ENCODE measurements at regions not wholly inside any gene's neighbourhood (a gene's known extent, or its start where the extent isn't known, plus 50 kb on each side); places are given as distances from the start of the nearest gene placed in this dataset.

DNA sequence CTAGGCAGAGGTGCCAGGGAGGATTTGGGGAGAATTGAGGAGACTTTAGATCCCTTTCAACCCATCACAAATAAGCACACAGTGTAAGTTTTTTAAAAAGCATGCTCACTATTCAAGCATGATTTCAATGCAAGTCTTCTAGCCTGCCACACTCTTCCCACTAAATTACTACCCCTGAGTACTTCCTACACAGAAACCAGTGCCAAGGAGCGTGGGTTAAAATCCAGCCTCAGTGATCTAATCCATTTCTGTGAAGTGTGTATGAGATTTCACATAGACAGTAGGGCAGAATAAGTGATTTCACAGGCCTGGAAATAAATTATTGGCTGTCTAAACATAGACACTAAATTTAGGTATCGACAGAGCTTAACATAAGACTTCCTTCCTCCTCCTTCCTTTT lies 142.9 kb upstream of the ATP1B1 start:
- no peak for DNase-seq (ENCODE audit: low read depth in 2 of 2)

DNA sequence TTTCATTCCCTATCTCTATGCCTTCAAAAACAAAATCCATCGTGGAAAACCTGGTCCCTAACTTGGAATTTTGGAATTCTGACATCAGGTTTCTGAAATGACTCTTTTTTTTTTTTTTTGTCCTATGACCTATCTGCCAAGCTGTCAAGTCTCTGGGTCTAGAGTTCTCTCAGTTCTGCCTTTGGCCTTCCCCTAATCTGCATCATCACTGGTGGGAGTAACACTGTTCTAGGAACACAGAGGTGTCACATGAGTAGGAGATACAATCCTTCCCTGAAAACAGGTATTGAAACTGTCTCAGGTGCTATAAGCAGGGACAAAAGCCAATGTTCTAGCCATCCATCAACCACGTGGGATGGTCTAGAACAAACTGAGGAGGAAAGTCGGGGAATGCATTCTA lies 142.0 kb upstream of the ATP1B1 start:
- no peak for DNase-seq (ENCODE audit: low read depth in 2 of 2)

DNA sequence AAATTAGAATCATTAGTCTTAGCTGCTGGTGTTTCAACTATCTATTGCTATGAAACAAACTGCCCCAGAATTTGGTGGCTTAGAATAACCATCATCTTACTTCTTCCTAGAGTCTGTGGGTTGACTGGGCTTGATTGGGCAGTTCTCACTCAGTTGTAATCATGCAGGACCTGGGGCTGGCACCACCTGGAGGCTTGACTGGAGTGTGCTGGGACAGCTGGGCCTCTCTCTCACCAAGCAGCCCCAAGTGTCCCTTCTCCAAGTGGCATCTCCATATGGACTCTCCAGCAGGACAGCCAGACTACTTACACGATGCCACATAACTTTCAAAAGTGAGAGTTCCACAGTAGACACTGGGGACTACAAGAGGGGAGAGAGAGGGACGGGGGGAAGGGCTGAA lies 140.3 kb upstream of the ATP1B1 start:
- DNase-seq (ENCODE audit: low read depth in 2 of 2), result no peak

DNA sequence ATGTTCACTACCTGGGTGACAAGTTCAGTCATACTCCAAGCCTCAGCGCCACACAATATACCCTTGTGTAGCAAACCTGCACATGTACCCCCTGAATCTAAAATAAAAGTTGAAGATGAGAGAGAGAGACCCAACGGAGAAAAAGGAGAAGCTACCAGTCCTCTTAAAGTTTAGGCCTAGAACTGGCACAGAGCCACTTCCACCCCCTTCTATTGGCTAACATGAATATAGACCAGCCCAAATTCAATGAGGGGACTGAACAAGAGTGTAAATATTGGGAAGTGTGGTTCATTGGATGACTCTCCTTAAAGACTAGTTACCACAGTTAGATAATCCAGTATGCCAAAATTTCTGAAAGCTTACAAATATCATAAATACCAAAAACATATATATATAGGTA lies 139.9 kb upstream of the ATP1B1 start:
- DNase-seq (ENCODE audit: low read depth in 2 of 2), result no peak

DNA sequence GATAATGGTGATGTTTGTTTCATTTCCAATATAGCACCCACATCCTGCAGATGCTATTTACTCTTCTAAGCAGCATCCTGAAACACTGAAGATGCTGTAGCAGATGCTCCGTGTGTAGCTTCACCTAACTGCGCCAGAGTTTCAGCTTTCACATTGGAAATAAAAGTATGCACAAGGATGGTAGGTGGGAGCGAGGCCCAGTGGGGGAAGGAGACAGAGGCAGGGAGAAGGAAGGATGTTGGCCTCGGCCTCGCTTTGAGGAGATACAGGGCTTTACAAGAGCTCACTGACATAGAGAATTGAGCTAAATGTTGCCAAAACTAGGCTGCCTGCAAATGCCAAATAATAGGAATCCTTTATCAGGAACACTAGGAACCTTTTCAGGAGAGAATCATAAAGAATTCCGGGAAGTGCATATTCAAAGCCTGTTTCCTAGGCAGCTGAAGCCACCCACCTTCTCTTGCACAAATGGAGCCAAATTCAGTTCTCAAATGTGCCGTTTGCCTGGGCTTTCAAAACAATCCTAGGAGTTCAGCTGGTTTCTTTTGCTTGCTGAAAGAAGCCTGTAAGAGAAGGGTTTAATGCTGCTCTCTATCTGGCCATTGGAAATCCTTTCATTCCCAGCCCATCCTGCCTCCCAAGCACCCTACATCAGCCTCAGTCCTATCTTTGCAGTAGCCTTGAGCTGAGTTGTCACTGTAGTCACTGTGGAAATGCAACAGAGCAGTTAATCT lies 135.4 kb upstream of the ATP1B1 start:
- no peak for DNase-seq (ENCODE audit: low read depth in 2 of 2)

DNA sequence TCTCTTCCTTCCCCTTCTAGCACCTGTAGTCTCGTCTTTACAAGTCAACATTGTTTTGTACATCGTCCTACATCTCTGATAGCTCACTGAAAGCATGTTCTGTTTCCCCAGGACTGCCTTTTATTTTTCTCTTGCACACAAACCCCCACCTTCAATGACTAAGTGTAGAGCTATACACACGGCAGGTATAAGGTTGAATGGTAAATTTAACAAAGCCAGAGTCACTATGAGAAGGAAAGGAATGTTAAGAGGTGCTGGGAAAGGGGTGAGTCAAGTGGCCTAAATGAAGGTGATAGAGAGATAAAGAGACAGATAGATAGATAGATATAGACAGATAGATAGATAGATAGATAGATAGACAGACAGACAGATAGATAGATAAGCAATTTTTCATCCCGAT lies 134.3 kb upstream of the ATP1B1 start:
- no peak for DNase-seq (ENCODE audit: low read depth in 2 of 2)

DNA sequence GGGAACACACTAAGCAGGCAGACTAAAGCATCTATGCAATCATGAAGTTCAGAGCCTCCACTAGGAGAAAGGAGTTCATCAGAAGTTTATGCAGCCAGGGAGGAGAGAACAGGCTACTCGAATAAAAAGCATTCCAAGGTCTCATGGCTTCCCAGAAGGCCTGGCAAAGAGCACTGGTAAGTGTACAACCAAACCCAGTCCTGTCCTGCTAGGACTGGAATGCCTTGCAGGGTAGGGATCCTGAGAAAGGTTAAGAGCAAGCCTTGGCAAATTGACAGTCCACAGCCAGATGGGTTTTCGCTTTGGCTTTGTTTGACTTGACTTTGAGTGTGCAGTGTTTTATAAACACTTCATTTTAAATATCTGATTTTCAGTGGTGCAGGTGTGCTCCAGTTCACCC lies 133.6 kb upstream of the ATP1B1 start:
- no peak for DNase-seq (ENCODE audit: low read depth in 2 of 2)

DNA sequence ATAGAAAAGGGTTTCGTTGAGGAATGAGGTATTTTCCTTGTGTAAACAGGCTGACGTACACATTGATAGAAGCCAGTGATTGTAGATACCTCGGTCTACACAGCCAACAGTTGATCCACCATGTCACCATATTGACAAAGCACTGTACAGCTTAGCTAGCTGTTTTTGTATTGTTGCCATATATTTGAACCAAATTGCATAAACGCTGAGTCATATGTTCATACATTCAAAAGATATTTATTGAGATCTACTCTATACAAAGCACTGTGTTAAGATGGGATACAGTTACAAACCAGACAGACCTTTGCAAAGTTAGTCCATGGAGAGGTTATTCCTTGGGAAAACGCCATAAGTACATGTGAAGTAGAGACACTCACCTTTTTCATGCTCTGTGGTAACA lies 132.4 kb upstream of the ATP1B1 start:
- no peak for DNase-seq (ENCODE audit: low read depth in 2 of 2)

DNA sequence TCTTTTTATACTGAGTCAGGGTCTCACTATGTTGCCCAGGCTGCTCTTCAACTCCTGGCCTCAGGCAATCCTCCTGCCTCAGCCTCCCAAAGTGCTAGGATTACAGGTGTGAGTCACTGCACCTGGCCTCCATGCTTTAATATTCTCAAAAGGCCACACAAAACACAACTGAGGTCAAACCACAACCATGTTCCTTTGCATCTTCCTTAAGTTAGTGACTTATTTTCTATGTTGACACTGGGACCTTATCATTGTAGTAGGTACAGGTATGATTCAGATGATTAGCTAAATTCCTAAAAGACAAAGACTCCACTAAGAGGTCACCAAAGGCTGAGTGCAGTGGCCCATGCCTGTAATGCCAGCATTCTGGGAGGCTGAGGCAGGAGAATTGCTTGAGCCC lies 131.9 kb upstream of the ATP1B1 start:
- no peak for DNase-seq (ENCODE audit: low read depth in 2 of 2)

DNA sequence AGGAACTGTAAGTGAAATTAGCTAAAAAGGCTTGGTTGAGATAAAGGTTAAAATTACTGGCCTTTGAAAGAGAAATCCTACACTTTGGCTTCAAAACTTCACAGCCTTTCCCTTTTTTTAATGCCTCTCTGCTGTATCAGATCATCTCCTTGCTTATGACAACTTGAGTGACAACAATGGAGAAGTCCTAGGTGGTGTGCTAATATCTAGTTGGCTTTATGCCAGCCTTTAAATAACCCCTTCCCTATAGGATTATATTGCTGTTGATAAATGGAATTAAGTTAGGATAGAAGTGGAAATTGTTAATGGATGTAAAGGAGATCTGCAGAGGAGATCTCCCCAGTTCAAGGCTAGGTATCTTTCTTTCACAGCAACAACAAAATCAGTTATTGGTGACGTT lies 130.2 kb upstream of the ATP1B1 start:
- DNase-seq (ENCODE audit: low read depth in 2 of 2), result no peak

DNA sequence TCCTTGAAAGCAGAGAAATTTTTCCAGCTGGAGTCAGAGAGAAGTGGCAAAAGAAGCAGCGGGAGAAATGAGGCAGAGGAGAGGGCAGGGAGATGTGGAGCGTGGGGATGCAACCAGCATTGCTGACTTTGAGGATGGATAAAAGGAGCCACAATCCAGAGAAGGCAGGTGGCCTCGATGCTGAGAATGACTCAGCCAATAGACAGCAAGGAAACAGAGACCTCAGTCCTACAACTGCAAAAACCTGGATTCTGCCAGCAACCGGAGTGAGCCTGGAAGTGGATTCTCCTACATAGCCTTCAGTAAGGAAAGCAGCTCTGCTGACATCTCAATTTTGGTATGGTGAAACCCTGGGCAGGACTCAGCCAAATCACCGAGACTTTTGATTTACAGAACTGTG lies 128.9 kb upstream of the ATP1B1 start:
- DNase-seq (ENCODE audit: low read depth in 2 of 2), result no peak

DNA sequence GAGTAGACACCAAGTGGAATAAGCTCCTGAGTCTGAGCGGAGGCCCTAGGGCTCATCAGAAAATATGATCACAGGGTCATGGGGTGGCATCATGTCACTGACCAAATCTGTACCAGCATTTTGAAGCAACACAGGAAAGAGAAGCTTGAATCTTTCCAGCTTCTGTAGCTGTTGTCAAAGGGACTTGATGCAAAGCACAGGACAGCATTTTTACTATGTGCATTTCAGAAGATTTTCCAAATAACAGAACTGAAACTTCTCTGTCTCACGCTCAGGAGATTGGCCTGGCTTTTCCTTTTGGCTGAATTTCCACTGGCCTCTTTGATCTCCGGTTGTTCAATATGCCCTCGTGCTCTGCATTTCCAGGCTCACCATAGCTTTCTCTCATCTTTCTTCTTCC lies 127.2 kb upstream of the ATP1B1 start:
- DNase-seq (ENCODE audit: low read depth in 2 of 2), result no peak

DNA sequence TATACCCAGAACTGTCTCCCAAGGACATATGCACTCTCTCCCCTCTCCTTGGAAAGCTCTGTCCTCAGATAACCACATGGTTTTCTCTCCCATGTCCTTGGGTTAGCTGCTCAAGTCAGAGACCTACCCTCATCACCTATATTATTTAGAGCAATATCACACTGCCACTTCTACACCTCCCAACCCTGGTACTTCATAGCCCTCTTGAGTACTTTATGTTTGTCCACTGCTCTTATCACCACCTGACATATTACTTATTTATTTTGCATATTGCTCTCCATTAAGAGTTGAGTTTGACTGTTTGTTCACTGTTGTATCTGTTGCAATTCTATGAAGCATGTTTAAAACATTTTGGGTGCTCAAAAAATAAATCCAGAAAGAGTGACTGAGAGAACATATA lies 126.3 kb upstream of the ATP1B1 start:
- no peak for DNase-seq (ENCODE audit: low read depth in 2 of 2)

DNA sequence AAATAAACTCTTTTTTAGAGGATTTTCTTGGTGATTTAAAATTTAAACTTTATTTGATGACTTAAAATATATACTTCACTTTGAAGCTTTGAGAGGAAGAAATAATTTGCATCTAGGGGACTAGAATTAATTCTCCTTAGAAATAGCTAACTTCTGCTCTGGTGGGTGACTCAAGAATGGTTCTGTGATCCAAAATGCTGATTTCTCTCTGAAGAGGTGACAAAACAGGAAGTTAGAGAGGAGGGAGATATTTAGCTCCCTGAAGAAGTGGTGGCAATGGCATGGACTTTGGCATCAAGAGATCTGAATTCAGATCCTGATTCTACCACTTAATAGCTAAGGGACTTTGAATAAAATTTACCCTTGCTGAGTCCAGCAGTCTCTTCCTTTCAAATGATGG lies 125.8 kb upstream of the ATP1B1 start:
- DNase-seq (ENCODE audit: low read depth in 2 of 2), result no peak

DNA sequence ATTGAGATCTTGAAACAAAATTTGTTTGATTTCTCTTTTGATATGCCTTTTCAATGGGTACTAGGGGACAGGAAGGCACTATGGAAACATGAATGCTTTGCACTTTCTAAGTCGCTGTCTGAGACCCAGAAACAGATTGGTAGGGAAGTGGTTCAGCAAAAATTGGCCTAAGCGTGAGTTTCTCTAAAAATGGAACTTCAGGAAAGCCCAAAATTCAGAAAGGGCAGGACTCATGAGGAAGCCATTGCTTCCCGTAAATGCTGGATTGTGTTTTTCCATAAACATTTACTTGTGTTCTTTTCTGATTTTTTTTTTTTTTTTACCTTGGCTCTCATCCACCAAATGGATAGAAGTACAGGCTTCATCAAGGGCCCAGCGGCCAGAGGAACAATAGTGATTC lies 123.7 kb upstream of the ATP1B1 start:
- no peak for DNase-seq (ENCODE audit: low read depth in 2 of 2)

DNA sequence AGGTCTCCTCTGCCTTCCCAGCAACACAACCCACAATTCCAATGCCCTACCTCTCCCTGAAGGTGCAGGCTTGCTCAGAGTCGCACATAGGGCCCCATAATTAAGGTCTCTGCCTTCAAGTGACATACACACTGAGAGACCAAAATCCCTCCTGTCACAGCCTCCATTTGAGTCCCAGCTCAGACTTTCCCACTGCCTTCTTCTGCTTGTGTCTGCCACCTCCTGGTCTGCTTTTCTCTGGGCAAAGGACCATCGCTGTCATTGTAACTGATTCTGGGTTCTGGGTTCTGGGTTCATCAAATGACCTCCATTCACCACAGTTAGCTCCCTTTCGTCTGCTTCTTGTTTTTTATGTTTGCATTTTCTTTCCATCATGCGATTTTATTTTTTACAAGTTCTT lies 119.2 kb upstream of the ATP1B1 start:
- DNase-seq (ENCODE audit: low read depth in 2 of 2), result no peak

DNA sequence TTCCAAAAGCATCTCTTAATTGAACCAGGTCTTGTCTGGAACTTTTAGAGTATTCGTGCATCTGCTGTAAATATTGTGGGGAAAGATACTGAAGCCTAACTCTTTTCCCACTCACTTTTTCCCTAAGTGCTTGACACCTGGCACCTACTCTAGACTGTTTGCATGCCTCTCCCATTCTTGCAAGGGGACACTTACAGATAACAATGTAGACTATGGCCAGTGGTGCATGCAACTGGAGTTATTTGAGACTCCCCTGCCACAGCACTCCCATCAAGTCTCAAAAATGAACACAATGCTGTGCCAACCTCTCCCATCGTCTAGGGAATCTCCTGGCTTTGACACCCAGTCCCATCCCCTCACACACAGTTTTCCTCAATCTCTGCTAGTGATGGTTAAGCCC lies 118.6 kb upstream of the ATP1B1 start:
- no peak for DNase-seq (ENCODE audit: low read depth in 2 of 2)

DNA sequence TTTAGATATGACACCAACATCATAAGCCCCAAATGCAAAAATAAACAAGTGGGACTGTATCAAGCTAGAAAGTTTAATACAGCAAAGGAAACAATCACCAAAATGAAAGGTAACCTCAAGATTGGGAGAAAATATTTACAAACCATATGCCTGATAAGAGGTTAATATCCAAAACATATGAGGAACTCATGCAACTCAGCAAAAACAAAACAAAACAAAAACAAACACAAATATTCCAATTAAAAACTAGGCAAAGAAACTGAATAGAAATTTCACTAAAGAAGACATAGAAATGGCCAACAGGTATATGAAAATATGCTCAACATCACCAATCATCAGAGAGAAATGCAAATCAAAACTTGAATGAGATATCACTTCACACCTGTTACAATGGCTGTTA lies 116.5 kb upstream of the ATP1B1 start:
- DNase-seq (ENCODE audit: low read depth in 2 of 2), result no peak

DNA sequence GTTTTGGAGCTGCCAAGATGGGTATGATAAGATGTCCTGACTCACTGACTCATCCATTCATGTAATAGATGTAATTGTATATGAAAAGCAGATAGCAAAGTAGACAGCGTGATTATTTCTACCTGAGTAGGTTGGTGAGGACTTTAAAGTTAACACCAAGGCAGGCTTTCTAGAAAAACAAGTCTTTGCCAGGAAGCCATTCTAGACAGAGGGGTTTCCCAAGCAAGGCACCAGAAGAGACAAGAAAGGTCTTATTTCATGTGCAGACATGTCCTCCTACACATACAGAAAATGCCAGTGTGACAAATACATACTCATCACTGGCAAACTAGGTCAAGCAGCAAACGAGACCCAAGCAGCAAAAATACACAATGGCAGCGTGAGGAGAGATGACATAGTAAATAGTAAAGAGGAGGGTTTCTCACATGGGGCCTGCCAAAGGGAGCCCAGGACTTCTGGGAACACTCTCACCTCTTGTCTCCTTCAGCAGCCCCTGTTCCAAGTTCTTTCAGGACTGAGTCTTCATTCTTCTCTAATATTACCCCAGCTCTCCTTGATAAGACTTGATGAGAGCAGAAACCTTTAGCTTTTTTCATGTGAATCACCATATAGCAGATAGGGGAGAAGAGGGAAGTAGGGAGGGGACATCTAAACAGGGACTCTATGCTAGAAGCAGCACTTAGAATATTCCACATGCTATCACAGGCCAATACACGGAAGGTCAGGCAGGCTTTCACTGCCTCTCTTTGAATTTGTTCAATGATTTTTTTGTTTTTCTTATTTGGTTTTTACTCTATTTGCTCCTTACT lies 114.6 kb upstream of the ATP1B1 start:
- no peak for DNase-seq (ENCODE audit: low read depth in 2 of 2)

DNA sequence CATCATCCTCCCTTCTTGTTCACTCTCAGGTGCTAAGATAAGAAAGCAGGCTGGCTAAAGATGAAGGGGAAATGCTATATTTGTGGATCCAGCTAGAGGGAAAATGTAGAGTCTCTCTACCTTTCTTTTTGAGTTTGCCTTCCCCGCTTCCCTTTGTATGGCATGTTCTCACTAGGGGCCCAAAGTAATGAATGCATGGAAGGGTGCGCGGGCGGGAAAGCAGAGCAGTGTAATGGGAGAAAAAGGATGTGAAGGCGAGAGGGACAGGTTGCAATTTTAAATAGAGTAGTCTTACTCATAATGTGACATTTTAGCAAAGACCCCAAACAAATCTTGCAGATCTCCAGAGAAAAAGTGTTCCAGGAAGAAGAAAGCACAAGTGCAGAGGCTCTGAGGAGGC lies 105.1 kb upstream of the ATP1B1 start:
- no peak for DNase-seq (ENCODE audit: low read depth in 2 of 2)

DNA sequence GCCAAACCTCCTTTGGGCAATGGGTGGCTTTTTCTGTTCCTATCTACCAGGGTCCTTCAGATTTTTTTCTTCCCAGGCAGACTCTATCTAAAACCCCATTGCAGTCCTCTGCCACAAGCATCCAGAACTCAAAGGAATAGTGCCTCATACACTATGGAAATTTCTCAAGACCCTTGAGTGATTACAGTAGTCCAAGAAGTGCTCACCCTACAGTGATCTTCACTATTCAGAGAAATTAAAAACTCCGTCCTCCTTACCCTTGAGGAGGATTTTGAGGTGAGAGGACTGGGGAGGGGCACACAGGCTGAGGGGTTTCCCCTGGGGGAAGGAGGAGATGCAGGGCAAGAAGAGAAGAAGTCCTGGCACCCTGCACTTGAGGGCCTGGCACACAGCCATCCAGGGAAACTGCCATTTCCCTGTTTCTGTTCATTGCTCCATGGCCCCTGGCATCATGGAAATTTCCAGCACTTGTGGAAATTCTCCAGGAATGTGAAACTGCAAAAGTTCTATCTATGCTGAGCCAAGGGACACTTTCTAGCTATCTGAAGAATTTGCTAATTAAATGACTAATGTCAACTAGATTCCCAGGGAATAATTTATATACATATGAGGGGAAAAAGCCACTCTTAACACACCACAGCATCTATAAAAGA lies 102.5 kb upstream of the ATP1B1 start:
- DNase-seq (ENCODE audit: low read depth in 2 of 2), result no peak

DNA sequence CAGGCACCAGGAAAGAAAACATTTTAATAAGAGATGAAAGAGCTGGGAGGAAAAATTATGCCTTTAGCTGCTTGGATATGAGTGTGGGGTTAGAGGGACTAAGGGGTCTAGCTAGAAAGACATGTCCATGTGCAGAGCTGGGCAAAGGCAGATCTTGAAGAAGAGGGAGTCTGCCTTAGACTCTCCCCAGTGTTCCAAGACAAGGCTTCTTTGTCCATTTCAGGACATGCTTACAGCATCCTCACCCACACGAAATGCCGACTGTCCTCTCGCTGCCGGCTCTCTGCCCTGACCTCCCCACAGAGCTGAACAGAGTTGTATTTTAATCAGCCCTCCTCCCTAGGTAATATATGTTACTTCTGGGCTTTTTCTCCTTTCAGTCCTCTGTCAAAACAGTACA lies 100.7 kb upstream of the ATP1B1 start:
- no peak for DNase-seq (ENCODE audit: low read depth in 2 of 2)

DNA sequence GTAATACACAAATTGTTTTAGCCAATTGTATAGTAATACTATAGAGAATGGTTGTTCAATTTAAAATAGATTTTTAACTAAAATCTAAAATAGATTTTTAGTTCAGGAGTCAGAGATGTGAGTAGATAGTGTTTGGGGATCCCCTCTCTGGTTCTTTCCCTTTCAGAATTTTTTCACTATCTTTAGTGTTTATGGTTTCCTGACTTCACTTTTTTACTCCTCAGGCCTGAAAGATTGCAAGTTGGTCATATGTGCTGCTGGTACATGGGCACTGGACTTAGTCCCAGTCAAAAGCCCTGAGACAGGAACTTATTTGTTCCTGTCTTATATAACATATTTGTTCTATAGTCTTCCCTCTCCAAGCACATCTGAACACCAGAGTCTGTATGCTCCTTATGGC lies 96.8 kb upstream of the ATP1B1 start:
- no peak for DNase-seq (ENCODE audit: low read depth in 2 of 2)
